Lower leg skin (tissue), 3 donors: ENCODE measurements at regions not wholly inside any gene's neighbourhood (a gene's known extent, or its start where the extent isn't known, plus 50 kb on each side); places are given as distances from the start of the nearest gene placed in this dataset.

Experiments used
- POLR2A ChIP-seq, 2 donors: fragments of 450-650 bp; IDR thresholded peaks; one replicate each; pipeline ENCODE4 v1.6.1; 2016 to 2017; ENCODE audit warnings: antibody characterized with exemption in 2 of 2, mild to moderate bottlenecking in 1 of 2, moderate library complexity in 1 of 2
- TF ChIP-seq, protein P1 (sequence below), 3 donors: fragments of 450-650 bp; IDR thresholded peaks; one replicate each; pipeline ENCODE4 v1.5.1; 2016; ENCODE audit warnings: antibody characterized with exemption in 3 of 3, mild to moderate bottlenecking in 3 of 3, moderate library complexity in 2 of 3

GRCh38 chr20:24823176-24823784 is 125.8 kb upstream of the CST7 start:
- TF ChIP-seq POLR2A (IDR thresholded peaks at IDR 0.05) = no peak
- TF ChIP-seq, protein P1, sequence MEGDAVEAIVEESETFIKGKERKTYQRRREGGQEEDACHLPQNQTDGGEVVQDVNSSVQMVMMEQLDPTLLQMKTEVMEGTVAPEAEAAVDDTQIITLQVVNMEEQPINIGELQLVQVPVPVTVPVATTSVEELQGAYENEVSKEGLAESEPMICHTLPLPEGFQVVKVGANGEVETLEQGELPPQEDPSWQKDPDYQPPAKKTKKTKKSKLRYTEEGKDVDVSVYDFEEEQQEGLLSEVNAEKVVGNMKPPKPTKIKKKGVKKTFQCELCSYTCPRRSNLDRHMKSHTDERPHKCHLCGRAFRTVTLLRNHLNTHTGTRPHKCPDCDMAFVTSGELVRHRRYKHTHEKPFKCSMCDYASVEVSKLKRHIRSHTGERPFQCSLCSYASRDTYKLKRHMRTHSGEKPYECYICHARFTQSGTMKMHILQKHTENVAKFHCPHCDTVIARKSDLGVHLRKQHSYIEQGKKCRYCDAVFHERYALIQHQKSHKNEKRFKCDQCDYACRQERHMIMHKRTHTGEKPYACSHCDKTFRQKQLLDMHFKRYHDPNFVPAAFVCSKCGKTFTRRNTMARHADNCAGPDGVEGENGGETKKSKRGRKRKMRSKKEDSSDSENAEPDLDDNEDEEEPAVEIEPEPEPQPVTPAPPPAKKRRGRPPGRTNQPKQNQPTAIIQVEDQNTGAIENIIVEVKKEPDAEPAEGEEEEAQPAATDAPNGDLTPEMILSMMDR (IDR thresholded peaks at IDR 0.05) = no peak
